ENCODE measurements at regions not wholly inside any gene's neighbourhood (a gene's known extent, or its start where the extent isn't known, plus 50 kb on each side); places are given as distances from the start of the nearest gene placed in this dataset.
"Not testable (repeated sequence)": the region's sequence is repeated elsewhere in the genome, so short reads cannot be mapped to it uniquely, and the experiment has no call there.

DNA sequence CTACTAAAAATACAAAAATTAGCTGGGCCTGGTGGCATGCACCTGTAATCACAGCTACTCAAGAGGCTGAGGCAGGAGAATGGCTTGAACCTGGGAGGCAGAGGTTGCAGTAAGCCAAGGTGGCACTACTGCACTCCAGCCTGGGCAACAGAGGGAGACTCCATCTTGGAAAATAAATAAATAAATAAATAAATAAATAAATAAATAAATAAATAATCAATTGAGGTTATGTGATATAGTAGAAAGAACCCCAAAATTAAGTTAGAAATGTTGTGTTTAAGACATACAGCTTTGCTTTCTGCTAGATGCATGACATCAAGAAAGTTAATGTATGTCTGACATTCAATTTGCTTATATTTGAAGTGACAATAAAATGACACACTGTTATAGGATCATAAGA, 1277.7 kb upstream of the ADGRL2 start:
- TF ChIP-seq, protein P1, sequence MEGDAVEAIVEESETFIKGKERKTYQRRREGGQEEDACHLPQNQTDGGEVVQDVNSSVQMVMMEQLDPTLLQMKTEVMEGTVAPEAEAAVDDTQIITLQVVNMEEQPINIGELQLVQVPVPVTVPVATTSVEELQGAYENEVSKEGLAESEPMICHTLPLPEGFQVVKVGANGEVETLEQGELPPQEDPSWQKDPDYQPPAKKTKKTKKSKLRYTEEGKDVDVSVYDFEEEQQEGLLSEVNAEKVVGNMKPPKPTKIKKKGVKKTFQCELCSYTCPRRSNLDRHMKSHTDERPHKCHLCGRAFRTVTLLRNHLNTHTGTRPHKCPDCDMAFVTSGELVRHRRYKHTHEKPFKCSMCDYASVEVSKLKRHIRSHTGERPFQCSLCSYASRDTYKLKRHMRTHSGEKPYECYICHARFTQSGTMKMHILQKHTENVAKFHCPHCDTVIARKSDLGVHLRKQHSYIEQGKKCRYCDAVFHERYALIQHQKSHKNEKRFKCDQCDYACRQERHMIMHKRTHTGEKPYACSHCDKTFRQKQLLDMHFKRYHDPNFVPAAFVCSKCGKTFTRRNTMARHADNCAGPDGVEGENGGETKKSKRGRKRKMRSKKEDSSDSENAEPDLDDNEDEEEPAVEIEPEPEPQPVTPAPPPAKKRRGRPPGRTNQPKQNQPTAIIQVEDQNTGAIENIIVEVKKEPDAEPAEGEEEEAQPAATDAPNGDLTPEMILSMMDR (IDR thresholded peaks at IDR 0.05; ENCODE audit: low read length), result not testable (repeated sequence)
- not testable (repeated sequence) for TF ChIP-seq EZH2 (IDR thresholded peaks at IDR 0.05; ENCODE audit: borderline replicate concordance, low read length)
